CD4-positive, alpha-beta T cell treated with Interleukin-17A for 4 hours (primary cell): ENCODE measurements at regions not wholly inside any gene's neighbourhood (a gene's known extent, or its start where the extent isn't known, plus 50 kb on each side); places are given as distances from the start of the nearest gene placed in this dataset.

Source experiments
- DNase-seq: peaks from one replicate; pipeline ENCODE4 v3.0.0-alpha.2; 2020; ENCODE audit warnings: mixed read lengths

GRCh38 chr6:40715570-40716403 lies 128.6 kb upstream of the LRFN2 start:
- no peak for DNase-seq

- DNase-seq = no peak
Measured at GRCh38 chr6:40714576-40715564, 127.7 kb upstream of the LRFN2 start.

GRCh38 chr6:40714143-40714542 lies 127.0 kb upstream of the LRFN2 start:
- no peak for DNase-seq

GRCh38 chr6:40713002-40713719 lies 126.0 kb upstream of the LRFN2 start:
- no peak for DNase-seq

GRCh38 chr6:40710626-40711330 lies 123.6 kb upstream of the LRFN2 start:
- DNase-seq = no peak

GRCh38 chr6:40708049-40708448 lies 120.9 kb upstream of the LRFN2 start:
- DNase-seq = no peak

- DNase-seq = no peak
Measured at GRCh38 chr6:40706178-40706577, 119.0 kb upstream of the LRFN2 start.

GRCh38 chr6:40705354-40705753 lies 118.2 kb upstream of the LRFN2 start:
- no peak for DNase-seq

GRCh38 chr6:40701352-40702007 lies 114.3 kb upstream of the LRFN2 start:
- DNase-seq = no peak

GRCh38 chr6:40700006-40700580 lies 112.9 kb upstream of the LRFN2 start:
- no peak for DNase-seq

GRCh38 chr6:40695750-40696415 lies 108.7 kb upstream of the LRFN2 start:
- no peak for DNase-seq

- DNase-seq = no peak
Measured at GRCh38 chr6:40695114-40695513, 108.0 kb upstream of the LRFN2 start.

- no peak for DNase-seq
Measured at GRCh38 chr6:40693768-40694167, 106.6 kb upstream of the LRFN2 start.

- DNase-seq = no peak
Measured at GRCh38 chr6:40692337-40692736, 105.2 kb upstream of the LRFN2 start.

- no peak for DNase-seq
Measured at GRCh38 chr6:40689185-40689584, 102.0 kb upstream of the LRFN2 start.

GRCh38 chr6:40688214-40688761 lies 101.1 kb upstream of the LRFN2 start:
- no peak for DNase-seq

GRCh38 chr6:40685862-40686261 lies 98.7 kb upstream of the LRFN2 start:
- DNase-seq = no peak

- no peak for DNase-seq
Measured at GRCh38 chr6:40681622-40682021, 94.5 kb upstream of the LRFN2 start.

- no peak for DNase-seq
Measured at GRCh38 chr6:40678941-40679340, 91.8 kb upstream of the LRFN2 start.

GRCh38 chr6:40674170-40674569 lies 87.0 kb upstream of the LRFN2 start:
- DNase-seq = no peak

GRCh38 chr6:40672087-40672486 lies 84.9 kb upstream of the LRFN2 start:
- no peak for DNase-seq
